Skeletal muscle cell (primary cell): ENCODE measurements at regions not wholly inside any gene's neighbourhood (a gene's known extent, or its start where the extent isn't known, plus 50 kb on each side); places are given as distances from the start of the nearest gene placed in this dataset.
A peak's percentile ranks its signal among the peaks of the same experiment; 100 is the strongest.
"Not testable (repeated sequence)": the region's sequence is repeated elsewhere in the genome, so short reads cannot be mapped to it uniquely, and the experiment has no call there.

ENCODE experiments used
- DNase-seq: peaks from one replicate; pipeline ENCODE4 v3.0.0-alpha.2; 2010; ENCODE audit warnings: low read depth
- H3K4me3 ChIP-seq: 2 replicates; pipeline ENCODE4 v1.5.1; 2011; ENCODE audit warnings: low read depth, mild to moderate bottlenecking, control low read depth, low read length, moderate library complexity

- H3K4me3 ChIP-seq, result no peak overlapping the region
- DNase-seq, result no peak
Observed at GRCh38 chr5:66234241-66234640, 90.1 kb downstream of the SREK1 start.

DNA sequence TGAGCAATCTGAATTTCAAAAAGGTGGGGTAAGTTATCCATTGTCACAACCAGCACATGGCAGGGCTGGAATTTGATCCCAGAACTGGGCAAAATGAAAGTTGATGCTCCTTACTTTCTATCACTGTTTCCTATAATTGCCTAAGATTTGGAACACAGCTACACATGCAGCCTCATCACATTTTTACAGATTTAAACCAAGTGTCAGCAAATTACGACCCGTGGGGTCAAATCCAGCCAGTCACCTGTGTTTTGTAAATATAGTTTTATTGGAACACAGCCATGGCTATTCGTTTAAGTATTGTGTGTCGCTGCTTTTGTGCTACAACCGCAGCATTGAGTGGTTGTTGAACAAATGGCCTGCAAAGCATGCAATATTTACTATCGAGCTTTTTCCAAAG is 94.3 kb downstream of the SREK1 start:
- DNase-seq, result no peak

DNA sequence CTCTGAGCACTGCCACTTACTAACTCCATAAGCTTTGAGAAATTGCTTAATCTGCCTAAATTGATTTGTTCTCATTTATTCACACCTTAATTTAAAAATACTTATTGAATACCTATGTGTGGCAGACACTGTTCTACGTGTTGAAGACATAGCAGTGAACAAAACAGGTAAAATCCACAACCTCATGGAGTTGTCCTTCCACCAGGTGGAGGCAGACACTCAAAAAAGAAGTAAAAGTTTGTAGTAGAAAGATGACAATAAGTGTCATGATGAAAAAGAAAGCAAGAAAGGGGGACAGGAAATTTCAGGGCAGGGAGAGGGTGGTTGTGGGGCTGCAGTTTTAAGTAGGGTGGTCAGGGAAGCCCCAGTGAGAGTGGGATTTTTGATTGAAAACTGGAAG is 94.9 kb downstream of the SREK1 start:
- no peak for DNase-seq
- no peak overlapping the region for H3K4me3 ChIP-seq

More for the DNA sequence above, 94.3 kb downstream of the SREK1 start:
- no peak overlapping the region for H3K4me3 ChIP-seq

DNA sequence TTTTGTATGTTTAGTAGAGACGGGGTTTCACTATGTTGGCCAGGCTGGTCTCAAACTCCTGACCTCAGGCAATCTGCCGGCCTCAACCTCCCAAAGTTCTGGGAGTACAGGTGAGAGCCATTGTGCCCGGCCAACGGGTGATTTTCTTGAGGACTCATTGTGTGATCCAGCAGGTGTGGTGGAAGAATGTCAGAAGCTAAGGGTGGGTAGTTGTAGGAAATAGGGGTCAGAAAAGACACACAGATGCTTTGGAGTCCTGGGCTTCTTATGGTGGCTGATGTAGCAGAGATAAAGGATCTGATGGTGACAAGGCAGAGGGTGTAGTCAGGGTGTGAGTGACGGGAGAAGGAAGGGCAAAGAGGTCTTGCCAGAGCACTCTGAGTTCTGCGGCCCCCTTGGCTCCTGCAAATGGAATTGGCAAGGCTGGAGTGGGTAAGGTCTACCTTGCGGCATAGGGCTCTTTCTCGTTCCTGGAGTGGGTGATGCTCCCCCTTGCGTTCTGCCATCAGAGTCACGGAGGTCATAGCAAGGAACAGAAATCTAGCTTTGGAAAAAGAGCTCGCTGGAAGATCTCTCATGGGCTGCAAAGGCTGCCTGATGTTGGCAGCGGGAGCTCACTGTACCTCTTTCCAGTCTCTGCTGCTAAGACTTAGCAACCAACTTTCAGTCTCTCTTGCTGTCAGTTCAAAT is 97.2 kb downstream of the SREK1 start:
- no peak for DNase-seq
- no peak overlapping the region for H3K4me3 ChIP-seq

DNA sequence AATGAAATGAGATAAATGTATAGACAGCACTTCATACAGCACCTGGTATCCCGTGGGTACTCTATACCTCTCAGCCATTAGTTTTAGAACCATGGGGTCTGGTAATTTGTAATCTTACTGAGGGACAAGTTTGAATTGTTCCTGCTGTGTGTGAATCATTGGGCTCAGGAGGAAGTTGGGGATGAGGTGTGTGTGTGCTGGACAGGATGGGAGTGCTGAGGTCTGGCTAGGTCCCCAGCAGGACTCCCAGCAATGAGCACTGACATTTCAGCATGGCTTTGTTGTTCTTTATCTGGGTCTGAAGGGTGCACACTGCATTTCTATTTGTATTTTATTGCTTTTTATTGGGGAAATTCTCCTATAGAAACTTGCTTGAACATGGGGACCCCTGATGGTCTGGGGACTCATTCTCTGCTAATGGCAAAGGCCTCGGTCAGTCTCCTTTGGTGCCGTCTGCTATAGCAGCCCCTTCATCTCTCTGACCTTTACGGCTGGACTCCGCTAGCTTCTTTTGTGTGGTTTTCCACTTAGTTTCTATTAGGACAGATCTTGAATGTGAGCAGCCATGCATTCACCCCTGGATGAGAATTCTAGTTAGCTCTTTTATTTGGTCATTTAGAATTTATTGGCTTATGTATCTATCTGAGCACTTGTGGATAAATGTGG is 98.1 kb downstream of the SREK1 start:
- DNase-seq, result no peak
- no peak overlapping the region for H3K4me3 ChIP-seq

DNA sequence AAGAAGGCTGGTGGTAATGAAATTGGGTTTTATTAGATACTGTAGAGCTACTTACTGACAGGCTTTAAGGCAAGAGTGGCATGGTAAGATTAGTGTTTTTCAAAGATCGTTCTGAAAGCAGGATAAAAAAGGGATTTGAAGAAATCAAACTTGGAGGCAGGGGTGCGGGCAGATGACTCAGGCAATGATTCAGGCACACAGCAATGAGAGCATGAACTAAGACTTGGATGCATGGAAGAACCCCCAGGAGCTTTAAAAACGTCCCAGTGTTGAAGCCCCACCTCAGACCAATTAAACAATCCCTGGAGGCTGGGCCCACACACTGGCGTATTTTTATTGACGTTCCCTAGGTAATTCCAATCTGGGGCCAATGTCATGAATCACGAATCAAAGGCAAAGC is 102.5 kb downstream of the SREK1 start:
- peak; percentile 79 for DNase-seq
- no peak overlapping the region for H3K4me3 ChIP-seq

- H3K4me3 ChIP-seq, result no peak overlapping the region
- DNase-seq, result peak; percentile 81
Observed at GRCh38 chr5:66247176-66247960, 103.3 kb downstream of the SREK1 start.

GRCh38 chr5:66248874-66249273 is 104.8 kb downstream of the SREK1 start:
- DNase-seq, result no peak
- no peak overlapping the region for H3K4me3 ChIP-seq

DNA sequence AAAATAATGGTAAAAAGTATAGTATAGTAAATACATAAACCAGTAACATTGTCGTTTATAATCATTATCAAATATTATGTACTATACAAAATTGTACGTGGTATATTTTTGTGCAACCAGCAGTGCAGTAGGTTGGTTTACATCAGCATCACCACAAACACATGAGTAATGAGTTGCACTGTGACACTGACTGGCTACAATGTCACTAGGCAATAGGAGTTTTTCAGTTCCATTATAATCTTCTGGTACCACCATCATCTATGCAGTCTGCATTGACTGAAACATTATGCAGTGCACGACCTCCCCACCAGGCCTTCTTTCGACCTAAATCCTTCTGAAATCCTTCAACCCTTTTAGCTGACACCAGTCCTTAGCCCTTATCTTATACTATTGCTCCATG is 105.8 kb downstream of the SREK1 start:
- DNase-seq, result no peak
- no peak overlapping the region for H3K4me3 ChIP-seq

DNA sequence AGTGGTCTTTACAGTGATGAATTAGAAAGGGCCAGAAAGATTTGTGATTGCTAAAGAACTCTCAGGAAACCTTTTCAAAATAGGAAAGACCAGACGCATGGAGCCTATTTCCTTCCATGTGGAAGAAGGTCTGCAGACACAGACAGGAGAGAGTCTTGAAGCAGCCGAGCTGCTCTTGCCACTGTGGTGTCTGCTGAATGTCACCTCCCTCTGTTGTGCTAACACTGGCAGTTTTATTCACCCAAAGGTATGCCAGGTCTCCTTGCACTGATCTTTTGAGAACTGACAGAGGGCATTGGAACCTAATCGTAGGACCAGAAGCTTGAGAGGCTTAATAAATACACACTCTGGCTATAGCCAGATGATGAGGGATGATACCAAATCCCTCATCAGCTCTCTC is 108.7 kb downstream of the SREK1 start:
- no peak overlapping the region for H3K4me3 ChIP-seq
- DNase-seq, result no peak

- DNase-seq, result no peak
- H3K4me3 ChIP-seq, result no peak overlapping the region
Observed at GRCh38 chr5:66255714-66256113, 111.6 kb downstream of the SREK1 start.

GRCh38 chr5:66273121-66273520 is 129.0 kb downstream of the SREK1 start:
- H3K4me3 ChIP-seq, result no peak overlapping the region
- DNase-seq, result no peak

- DNase-seq, result no peak
- H3K4me3 ChIP-seq, result no peak overlapping the region
Observed at GRCh38 chr5:66276986-66277385, 132.9 kb downstream of the SREK1 start.

DNA sequence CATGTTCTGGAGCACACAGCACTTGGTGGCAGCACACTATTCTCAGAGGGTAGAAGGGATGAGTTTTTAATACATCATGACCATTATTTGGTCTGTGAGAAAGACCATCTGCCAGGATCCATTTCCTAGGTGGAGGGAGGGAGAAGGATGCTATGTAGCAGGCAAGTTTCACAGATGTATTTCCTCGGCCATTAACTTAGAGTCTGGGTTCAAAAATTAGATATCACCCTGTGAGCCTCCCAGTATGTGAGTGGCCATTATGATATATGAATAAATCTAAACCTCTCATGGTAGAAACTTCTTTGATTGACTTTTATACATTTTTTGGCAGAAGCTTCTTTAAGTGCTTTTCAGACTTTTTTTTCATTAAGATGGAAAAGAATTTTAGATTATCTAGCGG is 133.9 kb downstream of the SREK1 start:
- no peak for DNase-seq
- no peak overlapping the region for H3K4me3 ChIP-seq

DNA sequence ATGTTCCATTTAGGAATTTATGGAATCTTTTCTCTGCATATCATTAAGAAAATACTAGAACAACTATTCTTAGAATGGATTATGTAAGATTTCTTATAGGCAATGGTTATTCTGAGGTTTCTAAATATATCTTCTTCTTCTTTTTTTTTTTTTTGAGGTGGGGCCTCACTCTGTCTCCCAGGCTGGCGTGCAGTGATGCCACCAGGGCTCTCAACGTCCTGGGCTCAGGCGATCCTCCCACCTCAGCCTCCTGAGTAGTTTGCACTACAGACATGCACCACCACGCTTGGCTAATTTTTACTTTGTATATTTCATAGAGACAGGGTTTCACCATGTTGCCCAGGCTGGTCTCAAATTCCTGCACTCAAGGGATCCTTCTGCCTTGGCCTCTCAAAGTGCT is 137.2 kb downstream of the SREK1 start:
- no peak overlapping the region for H3K4me3 ChIP-seq
- no peak for DNase-seq

DNA sequence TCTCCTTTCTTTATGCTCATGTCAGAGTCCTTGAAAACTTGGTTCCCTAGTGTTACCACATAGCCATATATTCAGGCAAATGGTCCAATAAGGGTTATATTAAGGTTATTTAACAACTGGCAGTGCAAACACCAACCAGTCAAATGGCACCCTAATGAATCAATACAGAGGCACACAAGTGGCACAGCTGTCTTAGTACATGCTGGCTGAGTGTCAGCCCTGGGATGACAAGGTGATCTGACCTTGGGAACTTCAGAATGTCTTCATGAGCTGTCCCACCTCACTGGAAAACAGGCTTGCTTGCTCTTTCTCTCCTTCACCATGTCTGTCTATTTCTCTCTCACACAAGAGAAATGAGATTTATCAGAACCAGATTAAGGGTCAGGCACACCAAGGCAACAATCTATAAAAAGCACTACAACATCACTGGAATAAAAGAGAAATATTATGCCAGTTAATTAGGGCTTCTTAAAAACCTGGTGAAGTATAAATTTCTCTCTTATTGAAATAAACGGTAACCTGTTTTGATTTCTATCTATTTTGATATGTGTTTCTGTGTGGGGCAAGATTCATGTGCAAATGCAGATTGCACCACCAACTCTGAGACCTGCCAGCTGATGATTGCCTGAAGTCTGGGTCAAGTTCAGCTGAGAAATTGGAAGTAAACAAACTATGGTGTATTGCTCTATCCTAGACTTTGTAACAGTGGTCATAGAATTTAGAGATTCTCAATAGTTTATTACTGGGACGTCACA is 140.7 kb downstream of the SREK1 start:
- no peak for DNase-seq
- H3K4me3 ChIP-seq, result no peak overlapping the region

DNA sequence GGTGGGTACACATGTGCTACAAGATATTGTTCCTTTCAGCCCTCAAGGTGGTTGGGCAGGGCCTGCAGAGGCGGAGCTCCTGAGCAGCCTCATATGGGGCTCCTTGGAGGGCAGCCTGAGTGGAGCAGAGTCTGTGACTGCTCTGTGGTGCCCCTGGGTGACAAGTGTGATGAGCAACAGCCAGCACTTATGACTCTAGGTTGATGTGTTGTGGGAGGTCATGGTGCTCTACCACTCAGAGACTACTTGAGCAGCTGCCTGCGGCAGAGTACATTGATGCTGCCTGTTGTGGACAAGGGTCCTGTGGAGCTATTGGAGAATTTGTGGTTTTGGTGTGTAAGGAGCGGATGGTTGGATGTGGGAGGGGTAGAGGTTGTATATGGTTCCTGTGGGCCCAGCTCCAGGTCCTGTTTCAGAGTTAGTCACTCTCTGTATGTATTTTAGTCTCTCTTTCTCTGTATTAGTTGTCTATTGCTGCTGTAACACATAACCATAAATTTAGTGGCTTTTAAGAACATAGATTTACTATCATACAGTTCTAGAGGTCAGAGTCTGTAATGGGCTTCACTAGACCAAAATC is 141.3 kb downstream of the SREK1 start:
- no peak overlapping the region for H3K4me3 ChIP-seq
- no peak for DNase-seq

- H3K4me3 ChIP-seq, result no peak overlapping the region
- DNase-seq, result no peak
Observed at GRCh38 chr5:66291771-66292170, 147.7 kb downstream of the SREK1 start.

GRCh38 chr5:66293851-66294250 is 149.8 kb downstream of the SREK1 start:
- not testable (repeated sequence) for DNase-seq, H3K4me3 ChIP-seq

DNA sequence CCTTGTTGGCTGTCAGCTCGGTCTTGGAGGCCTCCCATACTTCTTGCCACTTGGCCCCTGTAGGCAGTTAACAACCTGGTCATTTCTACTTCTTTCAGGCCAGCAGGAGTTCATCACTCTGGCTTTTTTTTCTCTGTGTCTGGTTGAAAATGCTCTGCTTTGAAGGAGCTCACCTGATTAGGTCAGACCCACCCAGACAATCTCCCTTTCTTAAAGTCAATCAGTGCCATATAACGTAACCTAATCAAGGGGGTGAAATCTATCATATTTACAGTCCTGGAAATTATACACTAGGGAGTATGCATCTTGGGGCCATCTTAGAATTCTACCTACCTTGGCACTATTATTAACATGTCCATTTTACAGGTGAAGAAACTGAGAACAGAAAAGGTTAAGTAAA is 155.4 kb downstream of the SREK1 start:
- no peak overlapping the region for H3K4me3 ChIP-seq
- DNase-seq, result no peak
